Stimulated activated effector memory CD8-positive, alpha-beta T cell treated with anti-CD3 and anti-CD28 coated beads, Interleukin-12 subunit alpha, Interleukin-12 subunit beta, amount 100 ng/mL, for 72 hours (primary cell): ENCODE measurements at regions not wholly inside any gene's neighbourhood (a gene's known extent, or its start where the extent isn't known, plus 50 kb on each side); places are given as distances from the start of the nearest gene placed in this dataset.

Source experiments
- ATAC-seq: fragments of 150-1000 bp; cut with Tn5 transposase; 2 replicates; pipeline ENCODE4 v1.10.0; 2021
- DNase-seq, 2 donors: peaks; one replicate each; pipeline ENCODE4 v3.0.0; 2021 to 2022; ENCODE audit warnings: low spot score in 2 of 2
- H3K27ac Mint-ChIP-seq: one replicate; pipeline ENCODE4 v1.8.0; 2022; ENCODE audit warnings: mild to moderate bottlenecking, mixed read lengths
- H3K36me3 Mint-ChIP-seq: one replicate; pipeline ENCODE4 v1.8.0; 2022; ENCODE audit warnings: mild to moderate bottlenecking, mixed read lengths
- H3K4me1 Mint-ChIP-seq: one replicate; pipeline ENCODE4 v1.8.0; 2022; ENCODE audit warnings: mixed read lengths
- H3K4me3 Mint-ChIP-seq: one replicate; pipeline ENCODE4 v1.8.0; 2022; ENCODE audit warnings: mild to moderate bottlenecking, mixed read lengths
- H3K9me3 Mint-ChIP-seq: one replicate; pipeline ENCODE4 v1.8.0; 2022; ENCODE audit warnings: mixed read lengths

DNA sequence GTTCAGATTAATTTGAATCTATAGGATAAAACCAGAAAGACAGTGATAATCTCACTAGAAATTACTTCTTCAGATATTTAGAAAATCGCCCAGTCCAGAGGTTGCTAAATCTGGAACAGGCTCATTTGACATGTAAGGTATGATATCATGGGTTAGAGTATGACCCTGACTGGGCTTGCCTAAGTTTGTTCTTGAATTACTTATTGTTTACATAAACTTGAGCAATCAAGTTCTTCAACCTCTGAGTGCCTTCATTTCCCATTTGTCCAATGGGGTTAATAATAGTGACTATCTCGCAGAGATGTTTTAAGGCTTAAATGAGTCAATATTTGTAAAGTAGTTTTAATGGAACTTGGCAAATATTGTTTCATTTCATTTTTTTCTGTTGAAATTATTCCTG, 1947.6 kb upstream of the IGFBP7 start:
- DNase-seq (no peak), ATAC-seq (no peak)
- Mint-ChIP-seq H3K27ac (no peak overlapping the region), H3K4me3 (no peak overlapping the region), H3K9me3 (peaks cover 12% of the 10 kb centered on the region), H3K4me1 (no peaks in the 10 kb centered on the region), H3K36me3 (no peaks in the 10 kb centered on the region)

DNA sequence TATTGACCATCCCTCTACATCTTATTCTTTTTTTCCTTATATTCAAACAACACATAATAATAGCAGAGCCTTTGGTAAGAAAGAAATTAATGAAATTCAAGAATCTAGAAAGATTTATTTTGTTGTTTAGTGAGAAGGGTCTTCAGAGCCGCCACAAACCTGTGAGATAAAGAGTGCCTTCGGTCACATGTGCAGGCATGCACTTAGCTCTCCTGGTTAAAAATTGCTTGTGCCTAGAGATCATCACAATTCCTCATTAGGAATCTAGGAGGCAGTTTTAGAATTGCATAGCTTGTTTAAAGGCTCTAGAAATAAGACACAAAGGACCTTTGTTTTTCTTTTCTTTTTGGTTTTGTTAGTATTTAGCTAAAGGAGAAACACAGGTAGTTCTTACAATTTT, 1948.4 kb upstream of the IGFBP7 start:
- ATAC-seq (no peak), DNase-seq (no peak)
- Mint-ChIP-seq H3K36me3 (no peaks in the 10 kb centered on the region), H3K27ac (no peak overlapping the region), H3K4me3 (no peak overlapping the region), H3K4me1 (no peaks in the 10 kb centered on the region), H3K9me3 (peaks cover 12% of the 10 kb centered on the region)

DNA sequence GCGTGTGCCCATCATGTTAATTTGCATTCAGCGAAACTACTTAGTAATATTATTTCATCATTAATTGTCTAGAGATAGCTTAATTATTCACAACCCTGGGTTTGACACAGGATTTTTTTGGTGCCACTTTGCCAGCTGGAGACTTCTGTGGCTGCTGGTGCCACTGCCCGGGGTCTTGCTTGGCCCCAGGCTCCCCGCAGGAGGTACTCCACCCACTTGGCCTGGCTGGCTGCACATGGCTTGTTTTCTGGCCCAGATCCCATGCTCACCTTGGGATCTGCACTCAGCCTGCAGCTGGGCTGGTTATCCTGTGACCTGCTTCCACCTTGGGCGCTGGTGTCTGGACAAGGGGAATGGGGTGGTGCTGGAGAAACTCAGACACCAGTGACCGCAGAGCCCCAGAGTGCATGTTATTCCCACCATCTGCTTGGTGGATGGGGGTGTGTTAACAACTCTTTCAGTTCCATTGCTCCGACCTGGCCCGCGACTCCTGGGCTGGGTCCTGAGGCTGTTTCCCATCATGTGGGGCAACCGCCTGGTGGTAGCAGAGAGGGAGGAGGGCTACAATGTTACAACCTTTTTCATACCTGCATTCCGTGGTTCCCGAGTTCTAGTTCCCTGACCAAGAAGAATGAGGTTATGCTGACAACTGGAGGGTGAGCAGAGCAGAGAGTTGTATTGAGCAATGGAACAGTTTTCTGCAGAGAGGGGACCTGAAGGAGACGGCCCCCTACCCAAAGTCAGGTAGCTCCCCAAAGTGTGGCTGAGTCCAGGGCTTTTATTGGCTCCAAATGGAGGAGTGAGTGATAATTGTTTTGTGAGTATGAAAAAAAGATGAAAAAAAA, 1950.0 kb upstream of the IGFBP7 start:
- ATAC-seq (no peak), DNase-seq (no peak)
- peaks cover 16% of the 10 kb centered on the region for H3K9me3 Mint-ChIP-seq
- H3K36me3 Mint-ChIP-seq = no peaks in the 10 kb centered on the region
- no peaks in the 10 kb centered on the region for H3K4me1 Mint-ChIP-seq
- H3K4me3 Mint-ChIP-seq = no peak overlapping the region
- H3K27ac Mint-ChIP-seq = no peak overlapping the region

DNA sequence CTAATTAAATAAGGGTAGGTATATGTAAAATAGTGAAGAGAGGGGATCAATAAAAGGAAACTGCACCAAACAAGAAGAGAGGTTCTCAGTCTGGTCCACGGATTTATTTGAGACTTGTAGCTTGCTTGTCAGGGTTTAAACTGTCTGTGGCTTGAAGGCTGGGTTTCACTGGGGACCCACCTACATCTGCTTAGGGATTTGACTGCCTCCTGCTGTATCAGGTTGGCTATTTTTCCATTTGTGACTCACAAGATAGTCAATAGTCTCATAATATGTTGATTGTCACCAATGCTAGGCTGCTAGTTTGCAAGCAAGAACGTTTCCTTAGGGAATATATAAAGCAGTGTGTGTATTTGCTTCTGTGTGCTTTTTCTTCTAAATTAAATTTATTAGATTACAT, 1950.7 kb upstream of the IGFBP7 start:
- no peak overlapping the region for H3K27ac Mint-ChIP-seq
- no peaks in the 10 kb centered on the region for H3K36me3 Mint-ChIP-seq
- DNase-seq (no peak), ATAC-seq (no peak)
- no peak overlapping the region for H3K4me3 Mint-ChIP-seq
- H3K9me3 Mint-ChIP-seq = peaks cover 20% of the 10 kb centered on the region
- H3K4me1 Mint-ChIP-seq = no peaks in the 10 kb centered on the region

DNA sequence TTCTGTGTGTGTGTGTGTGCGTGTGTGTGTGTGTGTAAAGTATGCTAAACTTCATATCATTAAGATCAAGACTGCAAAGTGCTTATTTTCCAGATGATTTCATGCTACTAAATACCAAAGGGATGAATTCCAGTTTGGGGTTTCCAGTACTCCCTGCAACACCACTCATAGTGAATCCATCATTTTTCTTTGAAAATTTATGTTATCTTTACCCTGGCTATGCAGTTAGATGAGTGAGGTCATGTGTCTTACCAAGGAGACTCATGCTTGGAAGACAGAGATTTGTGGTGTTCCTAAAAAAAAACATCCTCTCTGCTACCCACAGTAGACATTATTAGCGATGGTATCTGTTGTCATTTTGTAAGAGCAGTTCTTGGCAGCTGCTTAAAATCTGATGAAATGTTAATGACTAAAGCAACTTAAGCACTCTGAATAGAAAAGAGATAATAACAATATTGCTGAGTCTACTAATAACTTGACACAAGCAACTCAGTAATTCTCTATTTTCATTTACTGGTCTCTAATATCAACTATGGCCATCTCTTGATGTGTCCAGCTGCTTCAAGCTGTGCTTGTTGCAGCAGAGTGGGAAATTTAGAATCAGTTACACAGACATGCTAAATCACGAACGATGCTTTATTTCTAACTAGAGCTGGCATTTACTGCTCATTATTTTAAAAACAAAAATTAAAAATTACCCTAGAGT, 1953.0 kb upstream of the IGFBP7 start:
- H3K4me3 Mint-ChIP-seq = no peak overlapping the region
- ATAC-seq = no peak
- H3K27ac Mint-ChIP-seq = no peak overlapping the region
- DNase-seq = no peak
- H3K4me1 Mint-ChIP-seq = no peaks in the 10 kb centered on the region
- peaks cover 27% of the 10 kb centered on the region for H3K9me3 Mint-ChIP-seq
- no peaks in the 10 kb centered on the region for H3K36me3 Mint-ChIP-seq

DNA sequence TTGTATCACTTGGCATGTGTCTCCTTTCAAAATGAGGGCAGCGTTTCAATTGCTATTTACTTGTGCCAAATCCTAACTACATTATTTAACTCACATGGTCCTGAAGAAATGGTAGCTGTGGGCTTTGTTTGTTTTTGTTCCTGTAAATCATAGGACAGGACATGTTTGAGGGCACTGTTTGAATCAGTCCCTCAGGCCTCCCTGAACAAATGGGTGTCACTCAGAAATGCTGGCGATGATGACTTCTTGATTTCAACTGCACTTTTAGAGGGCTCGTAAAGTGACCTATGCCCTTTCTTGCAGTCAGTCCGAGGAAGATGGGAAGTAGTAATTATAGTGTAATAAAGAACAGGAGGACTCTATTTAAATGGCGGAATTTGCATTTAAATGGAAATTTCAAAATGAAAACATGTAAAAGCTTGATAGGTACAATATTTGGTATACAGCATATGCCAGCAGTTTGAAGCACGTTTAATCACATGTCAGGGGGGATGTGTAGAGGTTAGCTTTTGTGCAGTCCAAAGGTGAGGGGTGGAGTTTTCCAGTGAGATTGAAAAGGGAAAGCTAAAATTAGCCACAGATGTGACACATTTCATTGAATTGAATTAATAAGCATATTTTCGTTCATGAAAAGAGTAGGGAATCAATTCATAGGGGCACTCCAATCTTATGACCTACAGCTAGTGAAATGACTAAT, 1958.7 kb upstream of the IGFBP7 start:
- H3K4me1 Mint-ChIP-seq = no peaks in the 10 kb centered on the region
- ATAC-seq (no peak), DNase-seq (no peak)
- peaks cover 25% of the 10 kb centered on the region for H3K9me3 Mint-ChIP-seq
- H3K27ac Mint-ChIP-seq = no peak overlapping the region
- H3K4me3 Mint-ChIP-seq = no peak overlapping the region
- H3K36me3 Mint-ChIP-seq = no peaks in the 10 kb centered on the region

DNA sequence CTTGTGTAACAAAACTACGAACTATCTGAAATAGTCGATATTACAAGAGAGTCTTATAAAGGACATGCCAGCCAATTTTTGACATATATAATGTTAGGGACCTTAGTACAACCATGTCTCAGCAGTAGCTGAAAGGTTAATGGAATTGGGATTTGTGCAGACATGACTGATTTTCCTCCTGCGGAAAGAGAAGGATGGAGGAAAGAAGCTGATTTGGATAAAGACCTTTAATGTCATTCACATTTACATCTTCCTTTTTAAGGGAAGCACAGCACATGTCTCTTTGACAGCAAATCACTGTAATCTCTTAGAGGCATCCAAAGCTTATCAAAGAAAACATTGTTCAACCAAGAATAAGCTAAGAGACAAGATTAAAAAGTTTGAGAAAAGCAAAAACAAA, 1976.2 kb upstream of the IGFBP7 start:
- no peak overlapping the region for H3K4me3 Mint-ChIP-seq
- no peak overlapping the region for H3K27ac Mint-ChIP-seq
- peaks cover 12% of the 10 kb centered on the region for H3K9me3 Mint-ChIP-seq
- no peak for DNase-seq
- H3K4me1 Mint-ChIP-seq = no peaks in the 10 kb centered on the region
- H3K36me3 Mint-ChIP-seq = no peaks in the 10 kb centered on the region
- no peak for ATAC-seq

DNA sequence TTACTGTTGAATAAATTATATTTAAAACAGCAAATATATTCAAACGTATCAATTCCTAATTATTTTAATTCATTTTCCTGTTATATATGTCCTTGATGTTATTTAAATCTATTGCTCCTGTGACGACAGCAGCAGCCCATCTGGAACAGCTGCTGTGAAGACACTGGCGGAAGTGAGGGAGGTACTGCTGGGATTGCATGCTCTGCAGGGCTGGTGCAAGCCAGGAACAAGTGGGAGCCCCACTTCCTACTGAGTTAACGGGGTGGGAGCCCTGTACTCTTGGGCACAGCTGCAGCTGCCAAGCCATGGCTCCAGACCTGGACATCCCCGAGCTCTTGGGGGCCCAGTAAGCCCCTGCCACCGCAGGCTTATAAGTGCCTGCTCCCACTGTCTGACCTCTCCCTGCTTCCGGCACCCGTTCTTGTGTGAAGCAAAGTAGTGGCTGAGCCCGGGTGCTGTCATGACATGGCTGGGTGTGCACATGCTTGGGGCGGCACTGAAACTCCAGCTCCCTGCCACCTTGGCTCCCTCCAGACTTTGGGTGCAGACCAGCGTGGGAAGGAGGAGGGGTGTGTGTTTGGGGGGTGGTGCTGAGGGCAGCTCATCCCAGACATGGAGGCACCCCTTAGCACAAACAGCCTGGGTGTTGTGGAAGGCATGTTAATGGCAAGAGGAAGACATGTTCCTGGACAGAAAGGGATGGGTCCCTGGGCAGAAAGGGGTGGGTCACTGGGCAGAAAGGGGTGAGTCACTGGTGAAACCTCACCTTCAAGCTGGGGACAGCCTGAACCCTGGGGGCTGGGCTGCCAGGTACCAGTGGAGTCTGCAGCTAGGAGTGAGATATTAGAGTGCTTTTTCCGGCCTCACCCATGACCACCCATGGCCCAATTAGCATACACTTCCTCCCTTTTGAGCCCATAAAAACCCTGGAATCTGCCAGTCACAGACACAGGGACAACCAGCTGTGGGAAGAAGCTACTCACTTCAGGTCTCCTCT, 1981.3 kb upstream of the IGFBP7 start:
- Mint-ChIP-seq H3K9me3 (peaks cover 13% of the 10 kb centered on the region), H3K4me1 (no peaks in the 10 kb centered on the region), H3K4me3 (no peak overlapping the region), H3K36me3 (no peaks in the 10 kb centered on the region), H3K27ac (no peak overlapping the region)
- ATAC-seq = peak; percentile 11
- no peak for DNase-seq

DNA sequence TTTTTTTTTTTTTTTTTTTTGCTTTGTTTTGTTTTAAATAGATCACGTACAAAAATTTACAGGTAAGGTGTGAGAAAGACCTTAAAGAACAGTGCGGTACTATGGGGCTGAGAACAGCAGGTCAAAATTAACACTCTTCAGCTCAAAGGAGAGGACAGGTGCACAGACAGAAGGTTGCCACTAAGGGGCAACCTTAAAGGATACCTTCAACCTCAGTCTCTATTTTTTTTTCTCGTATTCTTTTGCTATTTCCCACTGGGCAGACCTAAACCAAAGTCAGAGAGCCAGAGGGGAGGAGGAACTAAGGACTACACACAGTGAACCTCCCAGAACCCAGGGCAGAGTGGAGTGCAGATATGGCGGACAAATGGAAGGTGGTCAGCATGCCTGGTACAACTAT, 1984.3 kb upstream of the IGFBP7 start:
- H3K27ac Mint-ChIP-seq = no peak overlapping the region
- DNase-seq (no peak), ATAC-seq (no peak)
- H3K4me3 Mint-ChIP-seq = no peak overlapping the region
- H3K4me1 Mint-ChIP-seq = no peaks in the 10 kb centered on the region
- H3K9me3 Mint-ChIP-seq = peaks cover 20% of the 10 kb centered on the region
- H3K36me3 Mint-ChIP-seq = no peaks in the 10 kb centered on the region

DNA sequence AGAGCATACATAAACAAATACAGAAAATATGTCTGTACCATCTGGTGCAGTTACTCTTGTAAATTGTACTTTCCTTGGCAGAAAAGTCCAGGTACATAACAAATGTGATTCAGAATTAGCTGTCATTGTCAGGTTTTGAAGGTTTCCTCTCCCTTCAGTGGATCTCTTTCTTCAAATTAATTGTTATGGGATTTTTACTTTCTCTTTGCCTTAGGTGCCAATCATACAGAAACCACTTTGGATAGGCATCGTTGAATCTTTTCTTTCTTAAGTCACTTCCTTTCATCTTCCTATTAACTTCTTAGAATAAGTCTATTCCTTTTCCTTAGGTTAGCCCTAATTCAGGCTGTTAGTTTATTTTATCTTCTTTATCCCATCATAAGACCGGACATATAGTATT, 1992.1 kb upstream of the IGFBP7 start:
- no peaks in the 10 kb centered on the region for H3K4me1 Mint-ChIP-seq
- no peak for ATAC-seq
- no peak overlapping the region for H3K4me3 Mint-ChIP-seq
- H3K36me3 Mint-ChIP-seq = no peaks in the 10 kb centered on the region
- DNase-seq = no peak
- H3K27ac Mint-ChIP-seq = no peak overlapping the region
- H3K9me3 Mint-ChIP-seq = peaks cover 26% of the 10 kb centered on the region

DNA sequence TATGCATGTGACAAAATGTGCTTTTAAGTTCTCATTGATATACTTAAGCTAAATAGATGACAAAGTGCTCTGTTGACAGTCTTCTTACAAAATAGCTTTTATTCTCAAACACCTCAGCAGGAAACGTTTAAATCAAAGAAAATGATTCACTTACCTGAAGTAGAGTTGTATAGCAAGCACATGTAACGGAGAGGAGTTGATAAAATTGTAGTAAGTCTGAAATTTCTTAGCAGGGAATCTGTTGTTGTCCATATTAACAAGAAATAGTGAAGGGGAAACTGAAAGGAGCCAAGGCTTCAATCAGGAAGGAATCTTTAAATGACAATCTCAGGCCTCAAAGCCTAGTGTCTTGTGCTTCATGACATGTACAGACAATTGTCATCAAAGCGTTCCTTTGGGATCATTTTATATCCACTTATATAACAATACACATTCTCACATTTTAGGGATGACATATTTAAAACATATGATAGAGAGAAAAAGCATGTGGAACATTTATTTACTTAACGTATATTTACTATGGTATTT, 2010.2 kb upstream of the IGFBP7 start:
- Mint-ChIP-seq H3K27ac (no peak overlapping the region), H3K36me3 (no peaks in the 10 kb centered on the region), H3K9me3 (peaks cover 10% of the 10 kb centered on the region), H3K4me1 (no peaks in the 10 kb centered on the region), H3K4me3 (no peak overlapping the region)
- no peak for DNase-seq
- ATAC-seq = no peak

DNA sequence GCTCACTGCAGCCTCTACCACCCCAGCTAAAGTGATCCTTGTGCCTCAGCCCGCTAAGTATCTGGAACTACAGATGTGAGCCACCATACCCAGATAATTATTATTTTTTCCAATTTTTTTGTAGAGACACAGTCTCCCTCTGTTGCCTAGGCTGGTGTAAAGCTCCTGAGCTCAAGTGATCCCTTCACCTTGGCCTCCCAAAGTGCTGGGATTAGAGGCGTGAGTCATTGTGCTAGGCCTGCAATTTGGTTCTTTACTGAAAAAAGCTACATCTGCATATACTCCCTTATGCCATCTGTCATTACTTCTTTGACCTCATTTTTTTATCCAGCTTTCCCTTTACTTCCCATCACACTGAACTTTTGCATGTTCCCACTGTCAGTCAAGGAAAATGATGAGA, 2012.4 kb upstream of the IGFBP7 start:
- no peak overlapping the region for H3K27ac Mint-ChIP-seq
- H3K4me1 Mint-ChIP-seq = no peaks in the 10 kb centered on the region
- DNase-seq (no peak), ATAC-seq (no peak)
- H3K9me3 Mint-ChIP-seq = peaks cover 17% of the 10 kb centered on the region
- H3K4me3 Mint-ChIP-seq = no peak overlapping the region
- H3K36me3 Mint-ChIP-seq = no peaks in the 10 kb centered on the region

DNA sequence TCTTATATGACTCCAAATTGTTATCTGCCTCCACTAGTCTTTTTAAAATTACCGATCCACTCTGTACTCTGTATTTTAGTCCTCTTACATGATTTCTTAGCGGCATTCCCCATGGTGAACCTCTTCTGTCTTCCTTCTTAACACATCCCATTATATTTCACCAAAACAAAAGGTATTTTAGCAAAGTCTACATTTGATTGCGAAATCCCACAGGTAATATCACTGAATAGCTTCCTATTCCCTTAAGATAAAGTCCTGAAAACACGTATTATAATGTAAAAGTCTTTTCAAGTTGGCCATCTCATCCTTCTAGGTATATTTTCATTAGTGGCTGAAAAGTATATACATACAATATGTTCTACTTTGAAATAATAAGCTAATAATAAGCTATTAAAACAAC, 2016.0 kb upstream of the IGFBP7 start:
- Mint-ChIP-seq H3K4me1 (no peaks in the 10 kb centered on the region), H3K36me3 (no peaks in the 10 kb centered on the region), H3K9me3 (peaks cover 18% of the 10 kb centered on the region), H3K4me3 (no peak overlapping the region), H3K27ac (no peak overlapping the region)
- ATAC-seq (no peak), DNase-seq (no peak)

DNA sequence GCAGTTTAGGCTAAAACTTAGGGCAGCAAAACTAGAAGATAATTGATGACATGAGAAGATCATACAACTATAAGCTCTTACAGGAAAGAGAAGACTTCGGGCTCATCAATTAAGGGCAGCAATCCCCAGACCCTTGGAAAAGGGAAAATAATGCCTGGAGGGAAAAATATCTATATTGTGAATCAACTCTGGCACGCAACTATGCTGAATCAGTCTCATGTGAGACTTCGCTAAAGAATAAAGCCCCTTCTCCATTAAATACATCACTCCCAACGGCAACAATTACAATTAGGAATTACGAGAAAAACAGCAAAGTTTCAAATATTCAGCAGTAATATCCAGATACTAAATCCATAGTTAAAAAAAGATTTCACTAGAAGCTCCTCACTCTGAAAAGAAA, 2016.8 kb upstream of the IGFBP7 start:
- Mint-ChIP-seq H3K4me3 (no peak overlapping the region), H3K36me3 (no peaks in the 10 kb centered on the region), H3K9me3 (peaks cover 18% of the 10 kb centered on the region), H3K27ac (no peak overlapping the region), H3K4me1 (no peaks in the 10 kb centered on the region)
- ATAC-seq (no peak), DNase-seq (no peak)

DNA sequence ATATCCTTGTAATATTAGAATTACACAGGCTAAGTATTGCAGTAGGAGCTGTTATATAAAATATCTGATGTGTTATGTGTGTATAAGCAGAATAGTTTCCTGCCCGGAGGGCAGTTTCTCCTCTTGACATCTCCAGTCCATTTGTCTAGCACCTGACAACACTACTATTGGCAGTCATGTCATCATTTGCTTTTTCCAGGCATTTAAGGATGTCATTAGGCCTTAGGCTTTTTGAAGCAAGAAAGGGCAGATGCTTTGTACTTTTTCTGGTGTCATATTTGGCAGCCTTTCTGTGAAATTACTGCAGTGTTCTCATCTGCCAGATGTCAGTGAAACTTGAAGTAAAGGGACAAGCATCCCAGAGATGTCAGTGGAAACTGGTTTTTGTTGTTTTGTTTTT, 2017.6 kb upstream of the IGFBP7 start:
- H3K36me3 Mint-ChIP-seq = no peaks in the 10 kb centered on the region
- DNase-seq (no peak), ATAC-seq (no peak)
- no peak overlapping the region for H3K27ac Mint-ChIP-seq
- peaks cover 15% of the 10 kb centered on the region for H3K9me3 Mint-ChIP-seq
- no peaks in the 10 kb centered on the region for H3K4me1 Mint-ChIP-seq
- no peak overlapping the region for H3K4me3 Mint-ChIP-seq
